ENCODE measurements at regions not wholly inside any gene's neighbourhood (a gene's known extent, or its start where the extent isn't known, plus 50 kb on each side); places are given as distances from the start of the nearest gene placed in this dataset.
"Not testable (repeated sequence)": the region's sequence is repeated elsewhere in the genome, so short reads cannot be mapped to it uniquely, and the experiment has no call there.

GRCh38 chr3:20528180-20528770 is 342.3 kb upstream of the SGO1 start:
- no peak overlapping the region for H3K4me3 ChIP-seq
- no peak for DNase-seq (ENCODE audit: low spot score in 2 of 2)
- H3K4me1 ChIP-seq: no peaks in the 10 kb centered on the region
- H3K27me3 ChIP-seq: no peaks in the 10 kb centered on the region
- H3K27ac ChIP-seq: no peak overlapping the region
- TF ChIP-seq CTCF (IDR thresholded peaks at IDR 0.05): no peak
- no peaks in the 10 kb centered on the region for H3K36me3 ChIP-seq
- H3K9me3 ChIP-seq: no peaks in the 10 kb centered on the region
- intact Hi-C loops (cut with DNase I): no loop called here

GRCh38 chr3:20527368-20527767 is 341.4 kb upstream of the SGO1 start:
- DNase-seq (ENCODE audit: low spot score in 2 of 2): no peak
- H3K9me3 ChIP-seq: no peaks in the 10 kb centered on the region
- H3K27me3 ChIP-seq: no peaks in the 10 kb centered on the region
- H3K4me1 ChIP-seq: no peaks in the 10 kb centered on the region
- no peaks in the 10 kb centered on the region for H3K36me3 ChIP-seq
- H3K27ac ChIP-seq: no peak overlapping the region
- intact Hi-C loops (cut with DNase I): no loop called here
- no peak for TF ChIP-seq CTCF (IDR thresholded peaks at IDR 0.05)
- H3K4me3 ChIP-seq: no peak overlapping the region

GRCh38 chr3:20524328-20524727 is 338.3 kb upstream of the SGO1 start:
- TF ChIP-seq CTCF (IDR thresholded peaks at IDR 0.05): no peak
- Histone ChIP-seq H3K4me1 (no peaks in the 10 kb centered on the region), H3K4me3 (no peak overlapping the region), H3K36me3 (no peaks in the 10 kb centered on the region), H3K9me3 (no peaks in the 10 kb centered on the region), H3K27me3 (no peaks in the 10 kb centered on the region), H3K27ac (no peak overlapping the region)
- intact Hi-C loops (cut with DNase I): no loop called here
- DNase-seq (ENCODE audit: low spot score in 2 of 2): no peak

GRCh38 chr3:20523293-20523692 is 337.3 kb upstream of the SGO1 start:
- H3K27me3 ChIP-seq: no peaks in the 10 kb centered on the region
- H3K27ac ChIP-seq: no peak overlapping the region
- intact Hi-C loops (cut with DNase I): no loop called here
- no peak for DNase-seq (ENCODE audit: low spot score in 2 of 2)
- H3K4me1 ChIP-seq: no peaks in the 10 kb centered on the region
- TF ChIP-seq CTCF (IDR thresholded peaks at IDR 0.05): no peak
- no peaks in the 10 kb centered on the region for H3K9me3 ChIP-seq
- no peaks in the 10 kb centered on the region for H3K36me3 ChIP-seq
- H3K4me3 ChIP-seq: no peak overlapping the region

GRCh38 chr3:20517316-20517715 is 331.3 kb upstream of the SGO1 start:
- H3K9me3 ChIP-seq; H3K27ac ChIP-seq; DNase-seq (ENCODE audit: low spot score in 2 of 2); H3K27me3 ChIP-seq; H3K4me1 ChIP-seq; H3K36me3 ChIP-seq; H3K4me3 ChIP-seq: not testable (repeated sequence)
- intact Hi-C loops (cut with DNase I): loop anchor here (10.0 kb wide), 1 partner anchor 1237 kb away; the partner anchor contains the start of gene ZNF385D

- no peak for TF ChIP-seq CTCF (IDR thresholded peaks at IDR 0.05)
- H3K27ac ChIP-seq: no peak overlapping the region
- intact Hi-C loops (cut with DNase I): loop anchor here (10.0 kb wide), 1 partner anchor 1238 kb away; the partner anchor contains the start of gene ZNF385D
Observed at GRCh38 chr3:20516311-20516710, 330.3 kb upstream of the SGO1 start.

More at GRCh38 chr3:20516311-20516710, 330.3 kb upstream of the SGO1 start:
- Histone ChIP-seq H3K4me3 (no peak overlapping the region), H3K36me3 (no peaks in the 10 kb centered on the region), H3K27me3 (no peaks in the 10 kb centered on the region), H3K9me3 (no peaks in the 10 kb centered on the region), H3K4me1 (no peaks in the 10 kb centered on the region)
- no peak for DNase-seq (ENCODE audit: low spot score in 2 of 2)

Measured in ascending aorta (tissue), 2 donors.